ENCODE measurements at regions not wholly inside any gene's neighbourhood (a gene's known extent, or its start where the extent isn't known, plus 50 kb on each side); places are given as distances from the start of the nearest gene placed in this dataset.
A peak's percentile ranks its signal among the peaks of the same experiment; 100 is the strongest.

GRCh38 chr5:74336297-74336696 is 304.2 kb downstream of the ENC1 start:
- DNase-seq: no peak

- DNase-seq: no peak
These were observed 305.7 kb downstream of the ENC1 start for GRCh38 chr5:74334762-74335384.

GRCh38 chr5:74334062-74334761 is 306.3 kb downstream of the ENC1 start:
- no peak for DNase-seq

GRCh38 chr5:74333430-74333829 is 307.1 kb downstream of the ENC1 start:
- no peak for DNase-seq

GRCh38 chr5:74332682-74333081 is 307.8 kb downstream of the ENC1 start:
- no peak for DNase-seq

- DNase-seq: no peak
These were observed 308.5 kb downstream of the ENC1 start for GRCh38 chr5:74332006-74332405.

- no peak for DNase-seq
These were observed 312.3 kb downstream of the ENC1 start for GRCh38 chr5:74328221-74328630.

- DNase-seq: no peak
These were observed 313.2 kb downstream of the ENC1 start for GRCh38 chr5:74327339-74327685.

- peak; percentile 75 for DNase-seq
These were observed 313.8 kb downstream of the ENC1 start for GRCh38 chr5:74326571-74327338.

GRCh38 chr5:74325866-74326265 is 314.7 kb downstream of the ENC1 start:
- no peak for DNase-seq

- DNase-seq: no peak
These were observed 316.0 kb downstream of the ENC1 start for GRCh38 chr5:74324556-74324955.

GRCh38 chr5:74322944-74323343 is 317.6 kb downstream of the ENC1 start:
- no peak for DNase-seq

- no peak for DNase-seq
These were observed 318.3 kb downstream of the ENC1 start for GRCh38 chr5:74322191-74322590.

GRCh38 chr5:74321326-74321725 is 319.2 kb downstream of the ENC1 start:
- DNase-seq: no peak

- no peak for DNase-seq
These were observed 320.0 kb downstream of the ENC1 start for GRCh38 chr5:74320526-74320925.

GRCh38 chr5:74319076-74319475 is 321.5 kb downstream of the ENC1 start:
- no peak for DNase-seq

- DNase-seq: peak; percentile 35
These were observed 324.4 kb downstream of the ENC1 start for GRCh38 chr5:74316064-74316603.

- DNase-seq: no peak
These were observed 325.6 kb downstream of the ENC1 start for GRCh38 chr5:74314906-74315305.

- DNase-seq: no peak
These were observed 326.6 kb downstream of the ENC1 start for GRCh38 chr5:74313896-74314295.

- no peak for DNase-seq
These were observed 327.8 kb downstream of the ENC1 start for GRCh38 chr5:74312746-74313145.

- no peak for DNase-seq
These were observed 328.6 kb downstream of the ENC1 start for GRCh38 chr5:74311961-74312360.

GRCh38 chr5:74310997-74311930 is 329.3 kb downstream of the ENC1 start:
- no peak for DNase-seq

- DNase-seq: no peak
These were observed 330.1 kb downstream of the ENC1 start for GRCh38 chr5:74310386-74310785.
